ENCODE measurements at regions not wholly inside any gene's neighbourhood (a gene's known extent, or its start where the extent isn't known, plus 50 kb on each side); places are given as distances from the start of the nearest gene placed in this dataset.
"Not testable (repeated sequence)": the region's sequence is repeated elsewhere in the genome, so short reads cannot be mapped to it uniquely, and the experiment has no call there.

- not testable (repeated sequence) for TF ChIP-seq ELF4 (IDR thresholded peaks at IDR 0.05); FOXM1 (IDR thresholded peaks at IDR 0.05; ENCODE audit: borderline replicate concordance); TARDBP (IDR thresholded peaks at IDR 0.05); NFRKB (IDR thresholded peaks at IDR 0.05); SP1 (IDR thresholded peaks at IDR 0.05); LEF1 (IDR thresholded peaks at IDR 0.05; ENCODE audit: borderline replicate concordance); SUZ12 (IDR thresholded peaks at IDR 0.05); ZNF384 (IDR thresholded peaks at IDR 0.05); BHLHE40 (IDR thresholded peaks at IDR 0.05; ENCODE audit: borderline replicate concordance)
These were observed 62.3 kb upstream of the TP53BP2 start for GRCh38 chr1:223907943-223908587.
